GF-D8 (cell line): ENCODE measurements at regions not wholly inside any gene's neighbourhood (a gene's known extent, or its start where the extent isn't known, plus 50 kb on each side); places are given as distances from the start of the nearest gene placed in this dataset.
"Not testable (repeated sequence)": the region's sequence is repeated elsewhere in the genome, so short reads cannot be mapped to it uniquely, and the experiment has no call there.

ENCODE experiments used
- DNase-seq: peaks from one replicate; lab custom pipeline; 2025; lab: John Stamatoyannopoulos, UW

GRCh38 chr2:13694673-13695072, 937.8 kb upstream of the LRATD1 start:
- DNase-seq = no peak

DNA sequence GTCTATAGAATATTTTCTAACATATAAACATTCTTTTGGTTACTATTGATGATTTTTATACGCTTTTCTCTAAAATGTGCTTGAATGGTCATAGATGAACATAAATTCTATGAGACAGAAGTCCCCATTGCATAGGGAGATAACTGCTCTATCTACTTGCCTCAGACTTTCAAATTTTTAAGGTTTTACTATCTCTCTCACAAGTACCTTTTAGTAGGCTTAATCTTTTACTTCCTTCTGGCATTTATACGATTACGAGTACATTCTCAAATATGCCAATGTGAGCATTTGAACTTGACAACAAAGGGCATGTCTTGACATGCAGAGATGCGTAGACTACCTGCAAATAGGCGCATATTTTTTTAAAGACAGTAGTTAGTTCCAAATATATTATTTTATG, 935.9 kb upstream of the LRATD1 start:
- no peak for DNase-seq

DNA sequence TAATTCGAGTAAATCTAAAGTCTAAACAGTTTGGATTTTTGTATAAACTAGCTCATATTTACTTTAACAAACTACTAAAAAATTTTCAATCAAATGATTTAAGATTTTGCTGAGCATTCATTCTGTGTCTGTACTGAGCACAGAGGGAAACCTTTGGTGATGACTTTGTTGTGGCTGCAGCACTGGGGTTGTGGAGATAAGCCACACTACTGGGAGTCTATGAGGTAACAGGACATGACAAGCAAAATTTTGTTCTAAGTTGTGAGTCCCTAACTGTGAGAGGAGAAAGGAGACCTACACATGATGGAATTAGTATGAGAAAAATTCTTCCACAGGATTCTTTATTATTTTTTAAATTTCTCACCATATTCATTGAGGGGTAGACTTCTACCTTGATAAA, 933.7 kb upstream of the LRATD1 start:
- DNase-seq = no peak

DNA sequence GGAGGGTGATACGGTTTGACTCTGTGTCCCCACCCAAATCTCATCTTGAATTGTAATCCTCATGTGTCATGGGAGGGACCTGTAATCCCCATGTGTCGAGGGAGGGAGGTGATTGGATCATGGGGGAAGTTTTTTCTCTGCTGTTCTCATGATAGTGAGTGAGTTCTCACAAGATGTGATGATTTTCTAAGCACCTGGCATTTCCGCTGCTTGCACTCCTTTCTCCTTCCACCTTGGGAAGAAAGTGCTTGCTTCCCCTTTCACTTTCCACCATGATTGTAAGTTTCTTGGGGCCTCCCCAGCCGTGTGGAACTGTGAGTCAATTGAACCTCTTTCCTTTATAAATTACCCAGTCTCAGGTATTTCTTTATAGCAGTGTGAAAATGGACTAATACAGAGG, 932.6 kb upstream of the LRATD1 start:
- not testable (repeated sequence) for DNase-seq

GRCh38 chr2:13711154-13711553, 921.4 kb upstream of the LRATD1 start:
- no peak for DNase-seq

DNA sequence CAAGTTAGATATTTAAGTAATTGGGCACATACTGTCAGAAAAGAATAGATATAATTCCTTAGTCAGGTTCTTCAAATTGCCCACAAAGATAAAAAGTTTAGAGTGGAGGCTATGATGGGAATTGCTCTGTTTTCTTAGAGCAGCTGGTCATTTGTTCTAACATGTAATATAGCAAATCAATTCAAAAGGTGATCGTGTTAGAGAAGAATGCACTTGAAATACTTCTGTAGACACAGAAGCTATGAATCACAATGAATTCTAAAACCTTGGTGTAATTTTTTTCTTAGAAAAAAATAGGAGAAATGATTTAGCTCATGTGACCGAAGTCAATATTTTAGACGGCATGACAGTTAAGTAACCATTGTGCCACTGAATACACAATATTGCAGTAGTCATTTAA, 918.1 kb upstream of the LRATD1 start:
- DNase-seq = no peak

GRCh38 chr2:13725945-13726344, 906.6 kb upstream of the LRATD1 start:
- no peak for DNase-seq

GRCh38 chr2:13745330-13745729, 887.2 kb upstream of the LRATD1 start:
- no peak for DNase-seq

- no peak for DNase-seq
Measured at GRCh38 chr2:13751955-13752354, 880.6 kb upstream of the LRATD1 start.

- no peak for DNase-seq
Measured at GRCh38 chr2:13758412-13758811, 874.1 kb upstream of the LRATD1 start.

- no peak for DNase-seq
Measured at GRCh38 chr2:13768274-13768673, 864.2 kb upstream of the LRATD1 start.

- no peak for DNase-seq
Measured at GRCh38 chr2:13770279-13770678, 862.2 kb upstream of the LRATD1 start.

GRCh38 chr2:13779996-13780395, 852.5 kb upstream of the LRATD1 start:
- DNase-seq = no peak

- no peak for DNase-seq
Measured at GRCh38 chr2:13791019-13791547, 841.4 kb upstream of the LRATD1 start.

GRCh38 chr2:13806539-13806938, 826.0 kb upstream of the LRATD1 start:
- no peak for DNase-seq

GRCh38 chr2:13813236-13813635, 819.3 kb upstream of the LRATD1 start:
- DNase-seq = no peak

- no peak for DNase-seq
Measured at GRCh38 chr2:13818002-13818401, 814.5 kb upstream of the LRATD1 start.

DNA sequence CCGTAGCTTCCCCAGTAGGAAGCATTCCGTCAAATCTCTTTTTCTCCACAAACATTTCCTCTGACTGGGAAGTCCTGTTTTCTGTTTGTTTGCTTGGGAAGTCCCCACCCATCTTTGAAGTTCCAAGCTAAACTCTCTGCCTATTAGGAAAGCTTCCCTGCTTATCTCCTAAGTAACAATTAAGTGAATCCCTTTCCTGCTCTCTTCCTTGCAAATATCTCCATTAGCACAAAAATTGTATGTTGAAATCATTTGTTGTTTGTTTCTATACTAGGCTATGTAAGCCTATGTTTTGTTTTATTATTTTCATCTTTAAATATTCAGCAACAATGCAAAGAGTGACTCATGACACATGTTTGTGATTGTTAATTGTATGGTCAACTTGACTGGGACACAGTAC, 812.6 kb upstream of the LRATD1 start:
- no peak for DNase-seq

DNA sequence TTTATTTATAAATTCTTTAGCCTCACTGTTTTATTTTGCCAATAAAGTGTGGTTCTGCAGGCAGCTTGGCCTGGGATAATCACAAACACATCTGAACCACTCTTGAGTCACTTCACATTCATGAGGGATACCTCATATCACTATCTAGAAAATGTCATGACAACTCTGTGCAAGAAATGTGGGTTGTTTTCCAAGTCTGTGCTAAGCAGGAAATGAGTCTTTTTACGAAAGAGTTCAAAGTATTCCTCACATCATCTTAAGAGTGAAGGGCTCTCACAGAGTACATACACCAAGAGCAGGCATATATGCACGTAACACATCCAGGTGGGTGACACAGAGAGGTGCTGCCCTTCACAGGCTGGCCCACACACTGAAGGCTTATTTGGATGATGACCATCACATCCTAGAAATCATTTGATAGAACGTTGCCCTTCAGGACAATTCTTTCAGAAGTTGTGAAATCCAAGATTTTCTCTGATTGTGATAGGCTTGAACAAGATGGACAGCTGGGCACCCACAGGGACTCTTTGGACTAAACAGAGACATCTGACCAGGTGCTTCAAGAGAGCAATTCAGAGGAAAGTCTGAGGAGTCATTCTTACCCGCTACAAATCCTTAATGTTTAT, 811.1 kb upstream of the LRATD1 start:
- no peak for DNase-seq

DNA sequence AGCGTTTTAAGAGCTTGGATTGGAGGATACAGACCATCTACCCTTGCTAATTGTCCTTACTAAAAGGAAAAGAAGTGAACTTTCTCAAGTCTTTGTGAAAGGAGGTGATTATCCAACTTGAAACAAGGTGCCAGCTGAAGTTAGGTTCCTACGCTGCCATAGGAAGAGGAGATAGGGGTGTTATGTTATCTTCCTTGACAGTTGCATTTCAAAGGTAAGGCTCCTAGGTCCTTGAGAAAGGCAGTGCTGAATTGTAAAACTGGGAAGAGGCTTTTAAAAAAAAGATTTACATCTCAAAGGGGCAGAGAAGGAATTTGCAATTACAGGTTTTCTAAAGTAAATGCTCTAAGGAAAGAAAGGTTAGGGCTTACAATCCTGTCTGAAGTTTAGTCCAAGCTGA, 810.2 kb upstream of the LRATD1 start:
- DNase-seq = no peak

GRCh38 chr2:13826314-13826853, 806.1 kb upstream of the LRATD1 start:
- DNase-seq = no peak

DNA sequence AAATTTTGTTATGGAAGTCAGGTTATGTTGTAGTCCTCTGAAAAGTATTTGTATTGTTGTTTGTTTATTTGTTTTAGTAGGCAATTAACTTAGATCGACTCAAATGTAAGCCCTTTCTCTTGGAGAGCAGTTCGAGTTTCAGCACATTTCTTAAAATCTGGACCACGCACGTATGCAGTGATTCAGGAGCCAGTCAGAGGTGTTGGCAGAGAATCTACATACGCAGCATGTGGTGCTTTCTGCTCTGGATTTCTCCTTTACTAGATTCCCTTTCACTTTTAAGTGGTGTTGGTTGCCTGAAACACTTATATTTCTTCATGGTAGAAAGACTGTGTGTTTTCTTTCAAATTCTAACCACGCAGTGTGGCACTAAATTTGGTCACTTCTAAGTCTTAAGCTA, 773.9 kb upstream of the LRATD1 start:
- no peak for DNase-seq

- DNase-seq = not testable (repeated sequence)
Measured at GRCh38 chr2:13868275-13868674, 764.2 kb upstream of the LRATD1 start.

GRCh38 chr2:13876491-13877037, 756.0 kb upstream of the LRATD1 start:
- DNase-seq = no peak
